Middle frontal gyrus (tissue), 1 donor: ENCODE measurements at regions not wholly inside any gene's neighbourhood (a gene's known extent, or its start where the extent isn't known, plus 50 kb on each side); places are given as distances from the start of the nearest gene placed in this dataset.
"Not testable (repeated sequence)": the region's sequence is repeated elsewhere in the genome, so short reads cannot be mapped to it uniquely, and the experiment has no call there.

Experiments used
- DNase-seq: peaks from one replicate; pipeline ENCODE4 v3.0.0-alpha.2; 2015; ENCODE audit warnings: low spot score; ENCODE audit errors: extremely low spot score

- DNase-seq, result no peak
Measured at GRCh38 chr20:48531505-48531904, 296.3 kb downstream of the PREX1 start.

GRCh38 chr20:48530957-48531356 lies 296.8 kb downstream of the PREX1 start:
- DNase-seq, result no peak

GRCh38 chr20:48528346-48528745 lies 299.5 kb downstream of the PREX1 start:
- no peak for DNase-seq

- DNase-seq, result no peak
Measured at GRCh38 chr20:48527771-48528170, 300.0 kb downstream of the PREX1 start.

GRCh38 chr20:48526936-48527335 lies 300.9 kb downstream of the PREX1 start:
- DNase-seq, result no peak

GRCh38 chr20:48525400-48525799 lies 302.4 kb downstream of the PREX1 start:
- no peak for DNase-seq

GRCh38 chr20:48524582-48524981 lies 303.2 kb downstream of the PREX1 start:
- DNase-seq, result no peak

- no peak for DNase-seq
Measured at GRCh38 chr20:48523191-48523995, 304.4 kb downstream of the PREX1 start.

GRCh38 chr20:48521121-48521520 lies 306.7 kb downstream of the PREX1 start:
- DNase-seq, result no peak

- not testable (repeated sequence) for DNase-seq
Measured at GRCh38 chr20:48516196-48516595, 311.6 kb downstream of the PREX1 start.

GRCh38 chr20:48514577-48514976 lies 313.2 kb downstream of the PREX1 start:
- DNase-seq, result not testable (repeated sequence)

GRCh38 chr20:48512539-48512938 lies 315.3 kb downstream of the PREX1 start:
- DNase-seq, result not testable (repeated sequence)

GRCh38 chr20:48505066-48505465 lies 322.7 kb downstream of the PREX1 start:
- not testable (repeated sequence) for DNase-seq

- no peak for DNase-seq
Measured at GRCh38 chr20:48503166-48503815, 324.5 kb downstream of the PREX1 start.

GRCh38 chr20:48502758-48503157 lies 325.0 kb downstream of the PREX1 start:
- DNase-seq, result no peak

GRCh38 chr20:48502016-48502415 lies 325.8 kb downstream of the PREX1 start:
- DNase-seq, result no peak

- not testable (repeated sequence) for DNase-seq
Measured at GRCh38 chr20:48500900-48501299, 326.9 kb downstream of the PREX1 start.

GRCh38 chr20:48498939-48499338 lies 328.9 kb downstream of the PREX1 start:
- DNase-seq, result not testable (repeated sequence)

GRCh38 chr20:48498125-48498524 lies 329.7 kb downstream of the PREX1 start:
- not testable (repeated sequence) for DNase-seq

GRCh38 chr20:48493966-48494365 lies 333.8 kb downstream of the PREX1 start:
- DNase-seq, result no peak

- not testable (repeated sequence) for DNase-seq
Measured at GRCh38 chr20:48493331-48493730, 334.5 kb downstream of the PREX1 start.

- DNase-seq, result no peak
Measured at GRCh38 chr20:48492715-48493070, 335.1 kb downstream of the PREX1 start.
